SIG-M5 treated with dmso at 0.1 percent for 504 hours (cell line): ENCODE measurements at regions not wholly inside any gene's neighbourhood (a gene's known extent, or its start where the extent isn't known, plus 50 kb on each side); places are given as distances from the start of the nearest gene placed in this dataset.

Experiments
- DNase-seq: peaks from one replicate; lab custom pipeline; 2025; ENCODE audit not compliant: unreplicated experiment; lab: John Stamatoyannopoulos, UW

DNA sequence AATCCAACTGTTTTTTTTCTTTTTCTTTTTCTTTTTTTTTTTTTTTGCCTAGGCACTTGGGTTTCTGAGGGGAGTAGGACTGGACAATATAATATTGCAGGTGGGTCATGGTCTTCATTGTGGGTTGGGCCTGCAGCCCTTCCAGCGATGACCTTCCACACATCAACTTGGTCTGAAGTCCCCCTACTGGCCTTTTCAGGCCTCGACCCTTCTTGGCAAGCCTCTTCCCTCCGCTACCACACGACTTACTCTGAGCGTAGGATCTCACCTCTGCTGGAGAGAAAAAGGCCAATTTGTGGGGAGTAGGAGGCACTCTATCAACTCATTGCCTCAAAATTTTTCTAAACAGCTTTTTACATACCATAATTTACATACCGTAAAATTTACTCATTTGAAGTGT is 51.1 kb upstream of the GRIK3 start:
- no peak for DNase-seq

DNA sequence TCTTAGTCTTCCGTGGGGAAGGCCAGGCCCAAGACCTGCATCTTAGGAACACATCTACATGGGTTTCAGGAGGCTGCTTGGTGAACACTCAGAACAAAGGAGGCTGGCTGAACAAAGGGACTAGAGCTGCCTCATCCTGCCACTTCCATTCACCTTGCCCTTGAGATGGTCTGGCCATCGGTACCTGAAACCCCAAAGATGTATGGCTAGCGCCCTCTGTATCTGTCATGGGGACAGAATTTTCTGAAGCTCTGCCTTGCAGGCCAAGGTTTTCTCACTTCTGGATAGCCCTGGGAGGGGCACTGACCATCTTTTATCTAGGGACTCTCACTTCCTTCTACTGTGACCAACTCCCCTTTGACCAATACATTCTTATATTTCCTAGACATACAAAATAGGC is 55.4 kb upstream of the GRIK3 start:
- DNase-seq = no peak

DNA sequence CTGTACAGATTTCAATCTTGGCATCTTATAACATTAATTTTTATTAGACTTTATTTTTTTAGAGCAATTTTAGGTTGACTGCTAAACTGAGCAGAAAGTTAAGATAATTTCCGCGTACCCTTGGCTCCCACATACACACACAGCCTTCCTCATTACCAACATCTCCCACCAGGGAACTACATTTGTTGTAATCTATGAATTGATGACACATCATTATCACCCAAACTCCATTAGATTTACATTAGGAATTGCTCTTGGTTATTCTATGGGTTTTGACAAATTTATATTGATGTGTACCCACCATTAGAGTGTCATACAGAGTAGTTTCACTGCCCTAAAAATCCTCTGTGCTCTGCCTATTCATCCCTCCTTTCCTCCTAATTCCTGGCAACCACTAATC is 56.4 kb upstream of the GRIK3 start:
- no peak for DNase-seq

- no peak for DNase-seq
These were observed 58.6 kb upstream of the GRIK3 start for GRCh38 chr1:37092937-37093336.

DNA sequence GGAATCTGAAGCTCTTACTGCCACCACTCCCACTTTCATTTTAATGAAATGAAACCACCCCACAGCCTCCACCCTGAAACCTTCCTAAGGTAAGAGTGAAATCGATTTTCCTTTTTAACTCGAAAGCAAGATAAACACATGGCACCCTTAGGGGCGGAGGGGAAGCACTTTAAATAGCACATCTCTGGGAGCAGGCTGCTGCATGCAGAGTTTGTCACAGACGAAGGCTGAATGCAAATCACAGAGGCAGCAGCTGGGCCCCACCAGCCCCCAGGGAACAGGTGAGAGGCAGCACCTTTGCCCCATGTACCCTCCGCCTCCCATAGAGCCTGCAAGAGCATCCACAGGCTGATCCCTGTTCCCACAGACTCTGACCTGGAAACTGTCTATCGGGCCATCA is 60.0 kb upstream of the GRIK3 start:
- DNase-seq = no peak

- no peak for DNase-seq
These were observed 62.2 kb upstream of the GRIK3 start for GRCh38 chr1:37096523-37096922.

GRCh38 chr1:37097731-37098130 is 63.4 kb upstream of the GRIK3 start:
- no peak for DNase-seq

DNA sequence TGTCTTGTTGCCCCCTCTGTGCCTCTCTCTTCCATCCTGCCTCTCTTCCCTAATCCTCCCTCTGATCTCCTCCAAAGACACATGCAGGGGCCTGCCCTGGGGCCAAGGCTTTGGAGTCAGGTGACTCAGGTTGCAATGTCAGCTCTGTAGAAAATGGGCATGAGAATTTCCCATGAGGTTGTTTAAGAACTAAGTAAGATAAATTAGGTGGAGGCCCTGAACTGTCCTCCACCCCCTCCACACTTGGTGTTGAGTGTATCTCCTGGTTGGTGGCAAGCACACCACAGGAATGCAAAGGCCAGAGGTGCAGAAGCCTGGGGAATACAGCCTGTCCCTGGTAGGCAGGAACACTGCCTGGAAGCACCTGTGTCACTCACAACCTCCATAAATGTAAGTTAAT is 63.9 kb upstream of the GRIK3 start:
- no peak for DNase-seq

GRCh38 chr1:37100310-37100709 is 66.0 kb upstream of the GRIK3 start:
- no peak for DNase-seq

DNA sequence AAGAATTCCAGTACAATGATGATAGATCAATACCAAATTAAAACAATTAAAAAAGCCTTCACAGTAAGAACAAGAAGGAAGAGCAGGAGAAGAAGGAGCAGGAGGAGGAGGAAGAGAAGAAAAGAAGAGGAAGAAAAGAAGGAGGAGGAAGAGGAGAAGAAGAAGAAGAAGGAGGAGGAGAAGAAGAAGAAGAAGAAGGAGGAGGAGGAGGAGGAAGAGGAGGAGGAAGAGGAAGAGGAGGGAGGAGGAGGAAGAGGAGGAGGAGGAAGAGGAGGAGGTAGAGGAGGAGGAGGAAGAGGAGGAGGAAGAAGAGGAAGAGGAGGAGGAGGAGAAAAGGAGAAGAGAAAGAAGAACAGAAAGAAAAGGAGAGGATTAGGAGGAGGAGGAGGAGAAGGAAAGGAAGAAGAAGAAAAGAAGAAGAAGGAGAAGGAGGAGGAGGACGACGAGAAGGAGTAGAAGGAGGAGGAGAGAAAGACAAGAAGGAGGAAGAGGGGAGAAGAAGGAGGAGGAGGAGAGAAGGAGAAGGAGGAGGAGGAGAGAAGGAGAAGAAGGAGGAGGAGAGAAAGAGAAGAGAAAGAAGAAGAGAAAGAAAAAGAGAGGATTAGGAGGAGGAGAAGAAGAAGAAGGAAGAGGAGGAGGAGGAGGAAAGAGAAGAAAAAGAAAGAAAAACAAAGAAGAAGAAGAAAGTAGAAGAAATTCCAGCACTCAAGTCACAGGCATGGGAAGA is 68.5 kb upstream of the GRIK3 start:
- no peak for DNase-seq

GRCh38 chr1:37105911-37106310 is 71.6 kb upstream of the GRIK3 start:
- no peak for DNase-seq

DNA sequence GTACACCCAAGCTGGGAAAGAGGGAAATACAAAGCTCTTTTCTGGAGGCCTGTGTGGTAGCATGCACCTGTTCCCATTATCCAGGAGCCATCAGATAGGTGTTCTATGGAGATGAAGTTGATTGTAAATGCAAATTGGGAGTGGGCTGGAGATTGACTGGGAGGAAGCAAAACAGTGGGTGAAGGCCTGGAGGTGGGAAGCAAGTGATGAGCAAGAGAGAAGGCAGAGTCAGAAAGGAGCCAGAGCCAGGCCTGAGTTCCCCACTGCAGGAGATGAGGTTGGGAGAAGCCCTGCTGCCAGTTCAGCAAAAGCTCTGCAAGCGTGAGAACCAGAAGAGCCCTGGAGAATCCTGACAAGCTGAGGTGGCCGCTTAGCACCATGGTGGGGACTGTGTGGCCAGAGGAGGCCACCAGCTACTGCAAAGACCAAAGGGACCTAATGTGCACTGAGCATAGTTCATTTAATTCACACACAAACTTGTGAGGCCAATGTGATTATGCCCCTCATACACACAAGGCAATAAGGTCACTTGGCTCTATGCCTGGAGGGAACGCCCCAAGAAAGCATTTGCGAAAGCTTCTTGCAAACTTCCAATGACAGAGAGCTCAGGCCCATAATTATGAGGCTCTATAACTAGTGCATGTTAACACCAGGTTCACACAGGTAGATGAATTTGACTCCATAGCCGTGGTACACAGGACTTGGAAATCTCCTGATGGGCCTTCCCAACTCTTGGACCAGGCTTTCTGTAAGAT is 73.0 kb upstream of the GRIK3 start:
- no peak for DNase-seq

- DNase-seq = no peak
These were observed 74.4 kb upstream of the GRIK3 start for GRCh38 chr1:37108596-37109188.

DNA sequence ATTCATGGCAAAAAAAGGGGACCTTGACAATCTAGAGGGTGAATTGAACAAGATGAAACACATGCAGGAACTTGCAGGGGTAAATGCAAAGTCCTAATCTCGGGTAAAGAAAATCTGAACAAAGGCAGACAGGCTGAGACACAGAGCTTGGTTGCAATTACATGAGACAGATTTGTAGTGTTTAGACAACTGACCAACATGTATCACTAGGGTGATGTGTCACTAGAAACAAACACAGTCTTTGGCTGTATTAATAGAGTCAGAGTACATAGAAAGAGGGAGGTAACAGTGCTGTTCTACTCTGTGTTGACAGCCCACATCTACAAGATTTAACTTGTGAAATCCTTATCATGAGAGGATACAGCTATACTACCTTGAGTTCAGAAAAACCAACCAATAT is 78.1 kb upstream of the GRIK3 start:
- DNase-seq = no peak

- DNase-seq = no peak
These were observed 79.1 kb upstream of the GRIK3 start for GRCh38 chr1:37113285-37113997.

- no peak for DNase-seq
These were observed 84.5 kb upstream of the GRIK3 start for GRCh38 chr1:37118790-37119189.

DNA sequence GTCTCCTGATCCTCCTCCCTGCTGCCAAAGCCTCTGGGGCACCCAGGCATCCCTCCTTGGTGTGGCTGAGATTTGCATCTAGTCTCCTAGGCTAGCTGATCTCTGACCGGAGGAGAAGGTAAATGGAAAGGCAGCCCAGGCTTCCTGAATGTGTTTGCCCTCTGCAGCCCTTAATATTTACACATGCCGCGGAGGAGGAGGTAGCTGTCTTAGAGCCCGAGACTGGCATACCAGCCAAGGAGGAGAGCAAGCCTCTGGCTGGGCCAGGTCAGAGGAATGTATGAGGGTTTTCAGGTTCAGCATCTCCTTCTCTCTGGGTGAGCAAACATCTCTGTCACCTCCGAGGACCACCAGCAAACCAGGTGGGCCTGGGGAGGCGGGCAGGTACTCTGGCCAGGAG is 86.0 kb upstream of the GRIK3 start:
- peak; percentile 15 for DNase-seq

DNA sequence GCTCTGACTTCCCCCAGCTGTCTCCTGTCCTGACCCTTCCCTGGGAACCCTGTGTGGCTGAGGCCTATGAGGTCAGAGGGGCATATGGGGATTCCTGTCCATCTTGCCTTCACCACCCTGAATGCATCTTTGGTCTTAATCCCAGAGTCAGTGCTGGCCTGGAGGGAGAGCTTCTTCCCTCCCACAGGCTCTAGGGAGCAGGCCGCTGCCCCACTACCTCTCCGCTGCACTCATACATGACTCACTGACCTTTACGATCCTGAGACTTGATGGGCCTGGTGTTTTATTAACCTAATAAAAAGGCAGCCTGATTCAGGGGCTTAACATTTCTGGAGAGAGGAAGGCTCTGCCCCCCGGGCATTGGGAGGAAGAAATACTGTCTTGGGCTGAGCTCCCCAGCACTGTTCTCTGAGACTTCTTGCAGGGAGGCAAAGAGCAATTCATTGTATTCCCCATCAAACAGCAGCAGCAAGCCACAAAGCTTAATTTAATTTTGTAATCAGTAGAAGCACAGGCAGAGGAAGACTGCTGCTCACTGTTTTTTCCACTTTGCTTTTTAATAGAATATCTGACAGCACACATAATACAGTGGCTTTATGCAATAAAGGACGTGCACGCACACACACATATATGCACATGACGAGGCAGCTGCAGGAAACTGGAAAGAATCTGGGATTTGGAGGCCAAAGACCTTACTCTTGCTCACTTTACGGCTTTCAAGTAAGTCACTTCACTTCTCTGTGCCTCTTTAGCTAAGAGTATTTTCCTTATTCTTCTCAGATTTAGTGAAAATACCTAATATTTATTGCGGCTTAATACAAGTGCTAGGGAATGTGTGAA is 89.2 kb upstream of the GRIK3 start:
- no peak for DNase-seq

DNA sequence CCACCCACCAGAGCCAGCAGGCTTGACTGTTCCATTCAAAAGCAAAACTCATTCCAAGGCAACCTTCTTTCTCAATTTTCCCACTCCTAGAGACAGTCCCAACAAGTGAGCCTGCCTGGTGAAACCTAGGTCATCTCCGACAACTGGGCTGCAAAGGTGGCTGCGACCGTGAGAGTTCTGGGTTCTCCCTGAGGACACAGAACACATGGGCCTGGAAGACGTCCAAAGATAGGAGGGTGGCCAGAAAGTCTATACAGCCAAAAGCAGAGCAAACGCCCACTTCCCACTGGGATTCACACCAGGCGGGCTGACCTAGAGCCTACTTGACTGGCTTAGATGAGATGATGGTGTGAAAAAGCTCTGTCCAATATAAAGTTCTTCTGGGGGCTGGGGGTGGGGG is 90.2 kb upstream of the GRIK3 start:
- no peak for DNase-seq

DNA sequence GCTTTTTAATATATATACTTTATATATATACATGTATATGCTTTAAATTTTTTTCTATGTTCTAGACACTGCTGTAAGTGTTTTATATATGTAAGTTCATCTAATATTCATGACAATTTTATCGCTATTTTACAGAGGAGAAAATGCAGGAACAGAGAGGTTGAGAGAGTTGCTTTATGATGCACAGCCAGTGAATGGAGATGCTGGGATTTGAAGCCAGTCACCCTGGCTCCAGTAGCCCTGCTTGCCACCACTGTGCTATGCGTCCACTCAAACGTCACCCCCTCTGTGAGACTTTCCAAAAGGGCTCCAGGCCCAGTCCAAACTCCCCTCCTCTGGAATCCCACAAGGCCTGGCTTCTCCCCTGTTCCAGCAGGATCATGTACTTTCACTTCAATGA is 91.0 kb upstream of the GRIK3 start:
- no peak for DNase-seq

DNA sequence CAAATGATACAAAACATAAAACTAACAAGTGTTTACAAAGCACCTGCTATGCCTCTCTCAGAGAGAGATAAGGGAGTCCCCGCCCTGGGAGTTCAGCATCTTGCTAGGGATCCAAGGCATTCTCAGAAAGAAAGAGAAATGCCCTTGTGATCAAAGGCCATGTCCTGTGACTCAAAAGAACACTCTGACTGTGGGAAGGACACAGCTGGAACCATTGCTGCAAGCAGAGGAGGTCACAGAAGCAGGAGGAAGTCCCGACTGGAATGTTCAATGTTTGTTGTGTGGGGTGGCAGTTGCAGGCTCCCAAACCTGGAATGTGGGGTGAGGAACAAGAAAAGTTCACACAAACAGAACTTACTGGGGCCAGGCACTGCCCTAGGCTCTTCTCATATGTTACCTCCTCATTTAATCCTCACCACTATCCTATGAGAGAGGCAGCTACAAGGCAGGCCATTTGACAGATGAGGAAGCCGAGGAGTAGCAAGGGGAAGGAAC is 93.0 kb upstream of the GRIK3 start:
- DNase-seq = no peak
